SK-N-SH treated with all-trans-retinoic acid at 6 μM for 48 hours (cell line): ENCODE measurements at regions not wholly inside any gene's neighbourhood (a gene's known extent, or its start where the extent isn't known, plus 50 kb on each side); places are given as distances from the start of the nearest gene placed in this dataset.

Experiments used
- ATAC-seq: fragments of 200-7000 bp; cut with Tn5 transposase; 3 replicates; pipeline ENCODE4 v1.9.1; 2020; ENCODE audit warnings: mild to moderate bottlenecking, moderate library complexity
- ARNTL ChIP-seq: fragments of 450-650 bp; formaldehyde crosslinking; IDR thresholded peaks from 2 replicates; pipeline ENCODE4 v1.5.0; 2020; ENCODE audit warnings: low read depth, mild to moderate bottlenecking, moderate library complexity, borderline replicate concordance
- CSDC2 ChIP-seq: fragments of 250-450 bp; sonication (Bioruptor Pico); IDR thresholded peaks from 2 replicates; pipeline ENCODE4 v1.5.0; 2020; ENCODE audit warnings: mild to moderate bottlenecking, moderate library complexity
- ESRRG ChIP-seq: fragments of 250-450 bp; sonication (Bioruptor Pico); IDR thresholded peaks from 2 replicates; pipeline ENCODE4 v1.6.1; 2021; ENCODE audit warnings: mild to moderate bottlenecking
- ISL1 ChIP-seq: fragments of 250-450 bp; sonication (Bioruptor Pico); IDR thresholded peaks from 2 replicates; pipeline ENCODE4 v2.1.2; 2022; ENCODE audit warnings: mild to moderate bottlenecking, moderate library complexity
- OSR1 ChIP-seq: fragments of 250-450 bp; sonication (Bioruptor Pico); IDR thresholded peaks from 2 replicates; pipeline ENCODE4 v1.8.0; 2022; ENCODE audit warnings: moderate library complexity, mild to moderate bottlenecking, inconsistent platforms
- PPARA ChIP-seq: fragments of 250-450 bp; sonication (Bioruptor Pico); IDR thresholded peaks from 2 replicates; pipeline ENCODE4 v1.5.0; 2020; ENCODE audit warnings: mild to moderate bottlenecking, borderline replicate concordance
- RARB ChIP-seq: fragments of 250-450 bp; sonication (Bioruptor Pico); IDR thresholded peaks from 2 replicates; pipeline ENCODE4 v1.8.0; 2021; ENCODE audit warnings: mild to moderate bottlenecking, moderate library complexity
- TCF4 ChIP-seq: fragments of 250-450 bp; sonication (Bioruptor Pico); IDR thresholded peaks from 2 replicates; pipeline ENCODE4 v1.8.0; 2021; ENCODE audit warnings: mild to moderate bottlenecking, moderate library complexity, borderline replicate concordance
- TOX ChIP-seq: fragments of 250-450 bp; sonication (Bioruptor Pico); IDR thresholded peaks from 2 replicates; pipeline ENCODE4 v1.8.0; 2021; ENCODE audit warnings: mild to moderate bottlenecking, moderate library complexity, borderline replicate concordance
- ZFP30 ChIP-seq: fragments of 450-650 bp; formaldehyde crosslinking; IDR thresholded peaks from 2 replicates; pipeline ENCODE4 v1.5.0; 2022; ENCODE audit warnings: mild to moderate bottlenecking, moderate library complexity
- ZNF565 ChIP-seq: fragments of 450-650 bp; formaldehyde crosslinking; conservative IDR thresholded peaks from 2 replicates; pipeline ENCODE4 v1.5.0; 2020; ENCODE audit warnings: low read depth, mild to moderate bottlenecking, moderate library complexity
- ZNF70 ChIP-seq: fragments of 450-650 bp; formaldehyde crosslinking; IDR thresholded peaks from 2 replicates; pipeline ENCODE4 v1.5.0; 2020; ENCODE audit warnings: mild to moderate bottlenecking, moderate library complexity
- TF ChIP-seq, protein P1 (sequence below): fragments of 250-450 bp; sonication (Bioruptor Pico); IDR thresholded peaks from 2 replicates; pipeline ENCODE4 v1.5.1; 2021; ENCODE audit warnings: mild to moderate bottlenecking, moderate library complexity
- TF ChIP-seq, protein P2 (sequence below): fragments of 250-450 bp; sonication (Bioruptor Pico); IDR thresholded peaks from 2 replicates; pipeline ENCODE4 v1.5.0; 2020; ENCODE audit warnings: mild to moderate bottlenecking, moderate library complexity
- TF ChIP-seq, protein P3 (sequence below): fragments of 250-450 bp; sonication (Bioruptor Pico); IDR thresholded peaks from 2 replicates; pipeline ENCODE4 v1.8.0; 2020; ENCODE audit warnings: mild to moderate bottlenecking, moderate library complexity, borderline replicate concordance
- TF ChIP-seq, protein P4 (sequence below): fragments of 250-450 bp; sonication (Bioruptor Pico); IDR thresholded peaks from 2 replicates; pipeline ENCODE4 v1.5.1; 2020; ENCODE audit warnings: low read depth, mild to moderate bottlenecking, moderate library complexity

DNA sequence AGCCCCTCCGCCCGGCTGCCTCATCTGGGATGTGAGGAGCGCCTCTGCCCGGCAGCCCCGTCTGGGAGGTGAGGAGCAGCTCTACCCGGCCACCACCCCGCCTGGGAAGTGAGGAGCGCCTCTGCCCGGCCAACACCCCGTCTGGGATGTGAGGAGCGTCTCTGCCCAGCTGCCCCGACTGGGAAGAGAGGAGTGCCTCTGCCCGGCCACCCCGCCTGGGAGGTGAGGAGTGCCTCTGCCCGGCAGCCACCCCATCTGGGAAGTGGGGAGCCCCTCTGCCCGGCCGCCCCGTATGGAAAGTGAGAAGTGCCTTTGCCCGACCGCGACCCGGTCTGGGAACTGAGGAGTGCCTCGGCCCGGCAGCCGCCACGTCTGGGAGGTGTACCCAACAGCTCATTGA lies 74.3 kb upstream of the TNIP3 start (continued):
- TF ChIP-seq ARNTL (CRISPR knock-in tag) = no peak

GRCh38 chr4:121237069-121237399 lies 72.9 kb upstream of the TNIP3 start:
- TF ChIP-seq OSR1 (CRISPR knock-in tag) = no peak
- TF ChIP-seq ISL1 (CRISPR knock-in tag) = no peak
- TF ChIP-seq, all 23 proteins: peak for 0
- no peak for ATAC-seq

GRCh38 chr4:121236353-121237068 lies 72.4 kb upstream of the TNIP3 start:
- no peak for ATAC-seq
- TF ChIP-seq ISL1 (CRISPR knock-in tag) (no peak), CSDC2 (CRISPR knock-in tag) (no peak), TCF4 (no peak), TOX (CRISPR knock-in tag) (no peak), OSR1 (CRISPR knock-in tag) (no peak), PPARA (CRISPR knock-in tag) (no peak), ESRRG (CRISPR knock-in tag) (no peak), ZNF565 (CRISPR knock-in tag) (no peak), RARB (CRISPR knock-in tag) (no peak)
- TF ChIP-seq, protein P1, sequence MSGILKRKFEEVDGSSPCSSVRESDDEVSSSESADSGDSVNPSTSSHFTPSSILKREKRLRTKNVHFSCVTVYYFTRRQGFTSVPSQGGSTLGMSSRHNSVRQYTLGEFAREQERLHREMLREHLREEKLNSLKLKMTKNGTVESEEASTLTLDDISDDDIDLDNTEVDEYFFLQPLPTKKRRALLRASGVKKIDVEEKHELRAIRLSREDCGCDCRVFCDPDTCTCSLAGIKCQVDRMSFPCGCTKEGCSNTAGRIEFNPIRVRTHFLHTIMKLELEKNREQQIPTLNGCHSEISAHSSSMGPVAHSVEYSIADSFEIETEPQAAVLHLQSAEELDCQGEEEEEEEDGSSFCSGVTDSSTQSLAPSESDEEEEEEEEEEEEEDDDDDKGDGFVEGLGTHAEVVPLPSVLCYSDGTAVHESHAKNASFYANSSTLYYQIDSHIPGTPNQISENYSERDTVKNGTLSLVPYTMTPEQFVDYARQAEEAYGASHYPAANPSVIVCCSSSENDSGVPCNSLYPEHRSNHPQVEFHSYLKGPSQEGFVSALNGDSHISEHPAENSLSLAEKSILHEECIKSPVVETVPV = no peak
- TF ChIP-seq, protein P2, sequence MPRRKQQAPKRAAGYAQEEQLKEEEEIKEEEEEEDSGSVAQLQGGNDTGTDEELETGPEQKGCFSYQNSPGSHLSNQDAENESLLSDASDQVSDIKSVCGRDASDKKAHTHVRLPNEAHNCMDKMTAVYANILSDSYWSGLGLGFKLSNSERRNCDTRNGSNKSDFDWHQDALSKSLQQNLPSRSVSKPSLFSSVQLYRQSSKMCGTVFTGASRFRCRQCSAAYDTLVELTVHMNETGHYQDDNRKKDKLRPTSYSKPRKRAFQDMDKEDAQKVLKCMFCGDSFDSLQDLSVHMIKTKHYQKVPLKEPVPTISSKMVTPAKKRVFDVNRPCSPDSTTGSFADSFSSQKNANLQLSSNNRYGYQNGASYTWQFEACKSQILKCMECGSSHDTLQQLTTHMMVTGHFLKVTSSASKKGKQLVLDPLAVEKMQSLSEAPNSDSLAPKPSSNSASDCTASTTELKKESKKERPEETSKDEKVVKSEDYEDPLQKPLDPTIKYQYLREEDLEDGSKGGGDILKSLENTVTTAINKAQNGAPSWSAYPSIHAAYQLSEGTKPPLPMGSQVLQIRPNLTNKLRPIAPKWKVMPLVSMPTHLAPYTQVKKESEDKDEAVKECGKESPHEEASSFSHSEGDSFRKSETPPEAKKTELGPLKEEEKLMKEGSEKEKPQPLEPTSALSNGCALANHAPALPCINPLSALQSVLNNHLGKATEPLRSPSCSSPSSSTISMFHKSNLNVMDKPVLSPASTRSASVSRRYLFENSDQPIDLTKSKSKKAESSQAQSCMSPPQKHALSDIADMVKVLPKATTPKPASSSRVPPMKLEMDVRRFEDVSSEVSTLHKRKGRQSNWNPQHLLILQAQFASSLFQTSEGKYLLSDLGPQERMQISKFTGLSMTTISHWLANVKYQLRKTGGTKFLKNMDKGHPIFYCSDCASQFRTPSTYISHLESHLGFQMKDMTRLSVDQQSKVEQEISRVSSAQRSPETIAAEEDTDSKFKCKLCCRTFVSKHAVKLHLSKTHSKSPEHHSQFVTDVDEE (CRISPR knock-in tag) = no peak
- TF ChIP-seq, all 23 proteins: peak for 0

GRCh38 chr4:121233982-121234381 lies 69.9 kb upstream of the TNIP3 start:
- no peak for ATAC-seq
- TF ChIP-seq TCF4 = no peak
- TF ChIP-seq ZFP30 = no peak
- TF ChIP-seq, protein P3, sequence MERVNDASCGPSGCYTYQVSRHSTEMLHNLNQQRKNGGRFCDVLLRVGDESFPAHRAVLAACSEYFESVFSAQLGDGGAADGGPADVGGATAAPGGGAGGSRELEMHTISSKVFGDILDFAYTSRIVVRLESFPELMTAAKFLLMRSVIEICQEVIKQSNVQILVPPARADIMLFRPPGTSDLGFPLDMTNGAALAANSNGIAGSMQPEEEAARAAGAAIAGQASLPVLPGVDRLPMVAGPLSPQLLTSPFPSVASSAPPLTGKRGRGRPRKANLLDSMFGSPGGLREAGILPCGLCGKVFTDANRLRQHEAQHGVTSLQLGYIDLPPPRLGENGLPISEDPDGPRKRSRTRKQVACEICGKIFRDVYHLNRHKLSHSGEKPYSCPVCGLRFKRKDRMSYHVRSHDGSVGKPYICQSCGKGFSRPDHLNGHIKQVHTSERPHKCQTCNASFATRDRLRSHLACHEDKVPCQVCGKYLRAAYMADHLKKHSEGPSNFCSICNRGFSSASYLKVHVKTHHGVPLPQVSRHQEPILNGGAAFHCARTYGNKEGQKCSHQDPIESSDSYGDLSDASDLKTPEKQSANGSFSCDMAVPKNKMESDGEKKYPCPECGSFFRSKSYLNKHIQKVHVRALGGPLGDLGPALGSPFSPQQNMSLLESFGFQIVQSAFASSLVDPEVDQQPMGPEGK (CRISPR knock-in tag) = no peak

GRCh38 chr4:121229993-121230392 lies 65.9 kb upstream of the TNIP3 start:
- ATAC-seq = no peak
- no peak for TF ChIP-seq ZNF70 (CRISPR knock-in tag)
- TF ChIP-seq, protein P2 (CRISPR knock-in tag) = no peak
- no peak for TF ChIP-seq TOX (CRISPR knock-in tag)

GRCh38 chr4:121228848-121229247 lies 64.7 kb upstream of the TNIP3 start:
- no peak for ATAC-seq
- TF ChIP-seq, protein P4, sequence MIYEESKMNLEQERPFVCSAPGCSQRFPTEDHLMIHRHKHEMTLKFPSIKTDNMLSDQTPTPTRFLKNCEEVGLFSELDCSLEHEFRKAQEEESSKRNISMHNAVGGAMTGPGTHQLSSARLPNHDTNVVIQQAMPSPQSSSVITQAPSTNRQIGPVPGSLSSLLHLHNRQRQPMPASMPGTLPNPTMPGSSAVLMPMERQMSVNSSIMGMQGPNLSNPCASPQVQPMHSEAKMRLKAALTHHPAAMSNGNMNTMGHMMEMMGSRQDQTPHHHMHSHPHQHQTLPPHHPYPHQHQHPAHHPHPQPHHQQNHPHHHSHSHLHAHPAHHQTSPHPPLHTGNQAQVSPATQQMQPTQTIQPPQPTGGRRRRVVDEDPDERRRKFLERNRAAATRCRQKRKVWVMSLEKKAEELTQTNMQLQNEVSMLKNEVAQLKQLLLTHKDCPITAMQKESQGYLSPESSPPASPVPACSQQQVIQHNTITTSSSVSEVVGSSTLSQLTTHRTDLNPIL (CRISPR knock-in tag) = no peak
